Renal cortex interstitium (tissue), 11 donors: ENCODE measurements at regions not wholly inside any gene's neighbourhood (a gene's known extent, or its start where the extent isn't known, plus 50 kb on each side); places are given as distances from the start of the nearest gene placed in this dataset.

Experiments
- DNase-seq, 11 donors: peaks; one replicate each; pipeline ENCODE4 v3.0.0-alpha.2; 2013; ENCODE audit warnings: low read depth in 9 of 11, low spot score in 4 of 11; ENCODE audit errors: extremely low read depth in 1 of 11

DNA sequence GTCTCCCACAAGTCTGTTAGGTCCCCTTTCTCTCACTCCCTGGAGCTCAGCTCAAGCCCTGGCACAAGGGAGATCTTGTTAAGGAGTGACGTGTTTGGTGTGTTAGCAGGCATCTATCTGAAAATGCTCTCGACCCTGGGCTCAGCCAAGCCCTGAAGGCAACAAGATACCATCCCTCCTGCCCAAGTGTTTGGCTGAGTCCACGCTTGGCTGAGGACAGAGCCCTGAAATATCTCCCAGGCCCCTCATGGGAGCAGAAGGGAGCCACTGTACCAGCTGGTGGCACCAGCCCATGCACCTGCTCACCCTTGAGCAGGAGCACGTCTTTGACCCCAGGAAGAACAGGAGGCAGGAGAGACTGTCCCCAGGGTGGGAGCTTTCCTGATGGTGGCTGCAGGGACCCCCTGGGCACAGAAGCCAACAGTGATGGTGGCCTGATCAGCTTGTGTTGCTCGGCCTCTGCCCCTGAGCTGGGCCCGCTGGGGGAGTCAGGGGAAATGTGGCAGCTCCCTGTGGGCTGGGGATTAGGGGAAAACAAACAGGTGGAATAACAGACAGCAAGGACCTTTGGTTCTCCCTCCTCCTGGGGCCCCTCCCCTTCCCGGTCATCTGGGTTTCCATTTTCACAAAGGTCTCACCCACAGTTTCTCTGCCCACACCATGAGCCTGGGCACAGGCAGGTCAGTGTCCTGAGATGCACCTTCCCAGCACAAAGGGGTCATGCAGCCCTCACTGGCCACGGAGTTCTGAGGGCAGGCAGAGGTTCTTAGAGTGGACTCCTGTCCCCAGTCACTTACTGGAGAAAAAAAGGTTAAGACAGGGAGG is 91.6 kb downstream of the RHOB start:
- no peak for DNase-seq

DNA sequence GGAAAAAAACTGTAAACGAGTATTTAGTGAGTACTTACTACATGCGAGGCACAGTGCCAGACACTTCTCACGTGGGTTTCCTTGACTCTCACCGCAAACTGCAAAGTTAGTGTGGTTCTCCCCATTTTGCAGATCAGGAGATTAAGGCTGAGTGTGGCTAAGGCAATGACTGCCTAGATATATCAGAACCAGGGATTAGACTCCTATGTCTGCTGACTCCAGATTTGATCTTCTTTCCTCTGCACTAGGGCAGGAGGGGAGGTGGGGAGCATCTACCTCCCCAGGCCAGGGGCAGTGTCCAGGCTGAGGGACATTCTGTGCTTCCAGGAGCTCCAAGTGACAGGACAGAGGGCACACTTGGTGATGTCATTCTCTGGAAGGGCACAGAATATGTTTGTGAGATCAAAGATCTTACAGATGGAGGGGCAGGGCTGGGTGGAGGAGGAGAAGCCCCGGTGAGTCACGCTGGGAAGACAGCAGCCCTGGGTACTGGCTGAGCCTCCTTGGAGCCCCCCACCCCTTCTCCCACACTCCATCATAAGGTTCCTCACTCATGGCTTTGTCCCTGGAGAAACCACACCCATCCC is 92.4 kb downstream of the RHOB start:
- DNase-seq: no peak

DNA sequence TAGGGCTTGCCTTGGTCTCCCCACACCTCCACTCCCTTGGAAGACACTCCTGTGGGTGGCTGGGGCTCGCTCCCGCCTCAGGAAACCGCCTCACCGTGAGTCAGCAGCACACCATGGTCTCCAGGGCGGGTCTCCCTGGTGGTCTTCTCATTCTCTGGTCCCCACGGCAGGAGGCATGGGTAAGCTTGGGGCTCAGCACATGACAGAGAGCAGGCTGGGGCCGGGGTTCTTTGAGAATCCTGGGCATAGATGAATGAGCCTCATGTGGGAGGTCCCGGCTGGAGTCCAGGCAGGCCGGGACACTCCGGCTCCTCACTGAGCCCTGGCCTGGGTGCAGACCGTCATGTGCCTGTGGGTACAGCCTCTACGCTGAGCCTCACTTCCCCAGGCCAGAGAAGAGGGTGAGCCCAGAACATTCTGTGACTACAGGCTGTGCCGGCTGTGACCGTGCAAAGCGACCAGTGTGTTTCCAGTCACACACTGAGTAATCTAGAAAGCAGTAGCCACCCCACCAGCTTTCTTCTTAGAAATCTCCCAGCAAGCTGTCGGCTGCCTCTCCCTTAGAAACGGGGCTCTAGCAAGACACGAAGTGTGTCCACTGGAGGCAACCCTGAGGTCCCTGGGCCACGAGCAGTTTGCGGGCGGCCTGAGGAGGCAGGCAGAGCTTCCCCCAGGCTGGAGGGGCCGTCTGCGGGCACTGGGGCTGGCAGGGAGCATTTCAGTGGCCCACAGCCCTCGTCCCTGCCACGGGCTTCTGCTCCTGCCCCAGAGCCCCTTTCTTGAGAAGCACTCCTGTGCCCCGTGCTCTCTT is 93.1 kb downstream of the RHOB start:
- DNase-seq: no peak

DNA sequence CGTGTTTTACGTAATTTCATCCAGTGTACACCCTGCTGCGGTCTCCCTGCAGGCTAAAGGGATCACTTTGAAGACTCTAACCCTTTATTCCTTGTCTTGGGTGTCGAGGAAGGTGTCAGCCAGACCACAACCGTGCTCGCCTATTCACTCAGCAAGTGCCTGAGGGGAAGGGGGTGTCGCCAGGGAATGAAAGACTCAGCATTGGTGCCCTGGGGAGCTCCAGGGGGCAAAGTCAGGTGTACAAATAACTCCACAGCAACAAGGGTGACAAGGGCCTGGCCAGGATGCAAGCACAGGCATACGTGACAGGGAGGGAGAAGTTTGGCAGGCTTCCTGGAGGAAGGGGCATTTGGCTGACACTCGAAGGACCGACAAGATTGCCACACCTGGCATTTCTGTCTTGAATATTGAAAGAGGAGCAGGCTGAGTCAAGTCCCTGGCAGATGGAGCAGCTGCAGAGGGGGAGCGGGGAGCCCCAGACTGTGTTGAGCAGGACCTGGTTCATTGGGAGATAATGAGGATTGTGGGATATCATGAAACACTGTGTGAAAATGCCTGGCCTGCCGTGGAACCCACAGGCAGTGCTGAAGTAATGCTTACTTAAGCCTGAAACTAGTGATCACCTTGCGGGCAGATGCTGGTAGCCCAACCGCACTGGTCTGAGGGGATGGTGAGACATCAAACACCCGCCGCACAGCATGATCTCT is 93.9 kb downstream of the RHOB start:
- no peak for DNase-seq

DNA sequence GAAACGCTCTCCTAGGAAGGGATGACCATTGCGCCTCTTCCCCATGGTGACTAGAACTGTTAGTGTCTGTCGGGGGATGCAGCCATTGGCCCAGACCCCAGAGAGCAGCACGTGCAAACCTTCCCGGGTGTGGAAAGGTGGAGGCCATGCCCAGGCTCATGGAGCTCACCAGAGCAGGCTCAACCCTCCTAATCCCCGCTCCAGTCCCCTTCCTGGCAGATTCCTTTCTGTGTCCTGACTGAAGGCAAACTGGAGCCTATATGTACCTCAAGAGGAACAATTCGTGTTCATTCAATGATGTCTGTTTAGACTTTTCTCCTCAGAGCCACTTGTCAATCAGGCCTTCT is 94.4 kb downstream of the RHOB start:
- DNase-seq: no peak

DNA sequence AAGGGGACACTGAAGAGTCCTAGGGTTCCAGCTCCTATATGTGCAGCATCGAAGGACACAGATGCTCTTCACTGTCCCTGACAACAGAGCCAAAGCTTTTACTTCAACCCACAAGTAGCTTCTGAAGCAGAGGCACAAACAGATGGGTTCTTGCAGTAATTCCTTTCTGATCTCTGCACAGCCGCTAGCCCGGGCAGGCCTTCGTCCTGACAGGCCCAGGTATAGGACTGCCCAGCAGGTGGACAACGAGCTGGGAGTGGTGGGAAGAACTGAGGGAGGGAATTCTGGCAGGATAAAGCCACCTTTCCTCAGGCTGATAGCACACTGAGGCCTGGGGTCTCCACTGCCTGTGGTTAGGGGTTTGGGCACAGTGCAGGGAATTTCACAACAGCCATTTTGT is 94.8 kb downstream of the RHOB start:
- DNase-seq: no peak

DNA sequence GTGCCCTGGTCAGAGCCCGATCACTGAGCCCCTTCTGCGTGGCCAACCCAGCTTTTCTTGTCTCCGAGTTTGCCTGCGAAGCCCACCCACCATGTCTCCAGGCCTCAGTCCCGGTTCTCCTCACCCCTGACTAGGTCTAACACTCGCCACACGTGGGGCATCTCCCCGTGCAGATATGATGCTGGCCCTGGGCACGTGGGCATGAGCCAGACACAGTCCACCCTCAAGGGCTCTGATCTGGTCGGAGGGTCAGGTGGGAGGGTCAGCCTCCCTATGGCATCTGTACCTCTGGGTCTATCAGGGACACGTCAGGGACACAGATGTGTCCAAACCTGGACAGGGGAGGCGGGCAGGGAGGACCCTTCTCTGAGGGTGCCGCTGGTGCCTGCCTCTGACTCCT is 95.4 kb downstream of the RHOB start:
- DNase-seq: no peak

DNA sequence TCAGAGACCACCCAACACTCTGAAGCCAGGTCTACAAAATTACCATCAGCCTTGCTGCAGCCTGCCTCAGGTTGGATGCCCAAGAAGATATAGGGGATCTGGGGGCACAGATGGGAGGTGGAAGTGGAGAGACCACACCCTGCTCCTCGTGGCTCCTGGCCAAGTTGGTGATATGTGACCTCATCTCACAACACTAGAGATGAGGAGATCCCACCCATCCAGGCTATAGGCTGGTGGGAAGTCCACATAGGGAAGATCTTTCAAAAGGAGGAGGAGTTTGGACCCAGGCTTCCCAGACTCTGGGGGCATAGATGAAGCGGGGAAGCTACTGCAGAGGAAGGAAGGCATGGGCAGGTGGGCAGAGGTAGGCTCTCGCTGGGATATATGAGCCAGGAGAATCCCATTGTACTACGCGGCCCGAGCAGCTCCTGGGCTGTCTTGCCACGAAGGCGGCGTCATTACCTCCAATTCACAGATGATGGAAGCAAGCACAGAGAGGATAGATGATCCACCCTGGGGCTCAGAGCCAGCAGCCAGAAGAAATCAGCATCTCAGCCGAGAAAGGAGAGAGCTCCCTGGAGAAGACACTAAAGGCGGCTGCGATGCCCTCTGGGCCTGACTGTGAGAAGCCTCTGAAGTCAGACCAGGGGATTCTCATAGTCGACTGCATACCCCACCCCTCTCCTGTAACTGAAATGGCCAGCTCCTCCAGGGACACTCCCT is 96.0 kb downstream of the RHOB start:
- DNase-seq: no peak

DNA sequence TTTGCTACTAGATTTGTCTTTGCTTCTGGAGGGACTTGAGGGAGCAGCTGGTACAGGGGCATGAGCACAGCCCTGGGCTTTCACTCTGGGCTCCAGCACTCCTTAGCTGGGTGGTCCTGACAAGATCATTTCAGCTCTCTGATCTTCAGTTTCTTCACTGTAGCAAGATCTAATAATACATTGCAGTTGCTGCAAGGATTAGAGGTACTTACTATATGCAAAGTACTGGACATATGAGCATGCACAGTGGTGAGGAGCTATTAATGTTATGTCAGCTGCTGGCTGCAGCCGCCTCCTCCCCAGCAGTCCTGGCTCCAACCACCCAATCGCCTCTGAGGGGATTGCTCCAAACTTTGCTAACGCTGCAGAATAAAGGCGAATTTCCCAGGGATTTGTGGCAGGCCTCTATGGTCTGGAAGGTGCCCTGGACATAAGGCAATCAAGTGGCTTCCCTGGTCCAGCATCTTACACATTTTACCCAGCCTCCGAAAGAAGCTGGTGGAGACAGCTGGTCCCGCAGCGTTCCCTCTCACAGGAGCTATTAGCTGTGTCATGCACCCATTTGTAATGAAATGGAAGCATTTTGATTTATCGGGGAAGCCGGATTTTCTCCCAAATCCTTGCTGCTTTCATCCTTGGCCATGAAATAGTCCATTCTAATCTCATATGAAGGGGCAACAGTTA is 96.7 kb downstream of the RHOB start:
- DNase-seq: no peak

DNA sequence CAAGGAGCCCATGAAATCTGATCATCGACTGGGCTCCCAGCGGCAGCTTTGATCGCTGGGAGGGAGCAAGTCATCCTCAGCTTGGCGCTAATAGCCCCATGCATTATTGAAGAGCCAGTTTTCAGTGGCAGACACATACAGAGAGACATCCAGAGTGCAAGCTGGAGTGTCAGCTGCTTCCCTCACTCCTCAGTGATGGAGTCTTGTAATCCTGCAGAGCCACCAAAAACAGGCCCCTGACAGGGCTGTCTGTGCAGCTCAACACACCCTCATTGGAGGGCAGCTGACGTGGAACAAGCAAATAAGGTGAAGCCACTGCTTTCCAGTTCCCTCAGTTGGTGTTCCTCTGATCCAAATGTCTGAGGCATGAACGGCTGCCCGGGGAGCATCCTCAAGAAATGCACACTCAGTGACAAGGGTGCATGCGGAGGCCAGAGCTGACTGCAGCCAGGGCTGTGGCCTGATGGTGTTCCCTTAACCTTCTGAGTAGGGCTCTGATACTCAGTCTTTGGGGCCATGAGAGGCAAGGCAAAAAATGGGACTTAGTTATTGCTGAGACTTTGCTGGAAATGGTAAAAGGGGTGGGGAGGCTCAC is 97.4 kb downstream of the RHOB start:
- no peak for DNase-seq

DNA sequence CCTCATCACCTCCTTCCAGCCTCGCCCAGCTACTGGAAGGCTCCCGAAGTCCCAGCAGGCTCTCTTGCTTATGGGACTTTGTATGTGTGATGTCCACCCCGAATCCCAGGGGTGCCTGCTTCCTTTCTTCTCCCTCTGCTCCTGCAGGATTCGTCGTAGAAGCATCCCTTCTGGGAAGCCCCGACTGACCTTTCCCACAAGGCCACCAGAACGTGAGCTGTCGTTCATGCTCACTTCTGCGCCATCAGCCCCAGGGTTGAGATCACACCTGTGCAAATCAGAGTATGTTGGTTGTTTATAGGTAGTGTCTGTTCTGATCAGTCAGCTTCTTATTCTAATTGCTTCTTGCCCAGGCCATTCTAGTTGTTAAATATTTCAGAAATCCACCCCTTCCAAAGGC is 101.8 kb downstream of the HS1BP3 start:
- no peak for DNase-seq

DNA sequence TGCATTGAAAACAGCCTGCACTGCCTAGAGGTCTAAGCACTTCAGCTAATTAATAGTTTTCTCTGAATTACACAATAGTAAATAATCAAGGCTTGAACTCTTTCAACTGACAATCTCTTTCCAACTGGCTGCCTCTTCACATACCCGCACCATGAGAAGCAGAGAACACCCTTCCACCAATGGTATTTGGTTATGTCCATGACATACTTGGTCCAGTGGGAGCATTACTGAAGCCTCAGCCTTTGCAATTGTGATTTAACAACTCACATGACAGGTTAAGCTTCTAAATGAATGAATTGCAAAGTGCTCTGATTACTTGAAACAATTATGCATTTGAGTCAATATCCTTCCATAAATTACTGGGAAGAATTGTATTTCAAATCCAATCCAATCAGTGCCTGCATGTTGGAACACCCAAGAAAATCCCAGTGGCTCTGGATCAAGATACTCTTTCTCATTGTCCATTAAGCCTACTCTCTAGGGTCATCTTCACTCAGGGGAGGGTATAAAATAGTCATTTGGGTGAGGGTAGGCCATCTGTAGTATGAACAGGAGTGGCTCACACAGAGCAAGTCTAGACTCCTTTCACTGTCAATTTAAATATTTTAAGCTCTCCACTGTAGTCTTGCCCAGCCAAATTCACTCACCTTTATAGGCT is 101.1 kb downstream of the HS1BP3 start:
- no peak for DNase-seq

DNA sequence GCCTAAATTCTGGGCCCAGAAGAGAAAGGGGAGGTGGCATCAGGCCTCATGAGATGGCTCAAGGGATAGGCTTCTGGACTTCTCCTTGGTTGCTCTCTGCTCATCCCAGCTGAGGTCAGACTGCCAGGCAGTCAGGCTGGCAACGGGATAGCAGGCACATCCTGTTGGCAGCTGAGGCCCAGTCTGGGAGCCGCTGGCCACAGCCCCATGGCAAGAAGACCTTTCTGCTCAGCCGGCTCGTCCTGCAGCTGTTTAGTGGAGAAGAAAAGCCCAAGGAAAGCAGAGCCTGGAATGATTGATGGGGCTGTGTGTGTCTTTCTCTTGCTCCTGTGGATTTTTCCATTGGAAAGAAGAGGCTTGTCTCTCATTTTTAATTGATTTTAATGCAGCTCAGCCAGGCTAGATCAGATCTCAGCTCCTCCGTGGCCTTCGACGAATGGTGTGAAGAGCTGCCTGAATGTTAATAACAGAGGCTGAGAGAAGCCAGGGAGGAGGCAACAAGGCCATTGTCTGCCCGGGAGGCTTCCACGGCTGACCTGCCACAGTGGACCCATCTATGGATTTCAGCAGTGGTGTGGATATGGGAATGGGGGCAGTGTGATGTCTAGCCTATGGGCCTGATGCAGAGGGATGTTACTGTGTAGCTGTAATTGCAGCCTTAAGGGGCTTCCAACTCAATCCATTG is 99.5 kb downstream of the HS1BP3 start:
- DNase-seq: no peak

DNA sequence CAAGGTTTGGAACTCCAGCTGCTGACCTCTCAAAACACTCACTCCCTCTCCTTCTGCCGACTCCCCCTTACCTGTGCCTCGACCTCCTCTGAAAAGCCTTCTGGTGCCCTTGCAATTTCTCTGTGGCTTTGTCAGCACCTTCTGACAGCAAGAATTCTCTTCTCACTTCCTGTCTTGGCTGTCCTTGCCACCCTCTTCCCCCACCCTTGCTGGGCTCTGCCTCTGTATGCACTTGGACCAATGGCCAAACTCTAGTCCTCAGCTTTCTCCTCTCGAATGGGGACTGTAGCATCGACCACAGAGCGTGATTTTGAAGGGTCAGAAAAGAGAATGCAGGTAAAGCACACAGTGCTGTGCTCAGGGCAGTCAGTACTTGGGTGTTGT is 99.0 kb downstream of the HS1BP3 start:
- DNase-seq: no peak

DNA sequence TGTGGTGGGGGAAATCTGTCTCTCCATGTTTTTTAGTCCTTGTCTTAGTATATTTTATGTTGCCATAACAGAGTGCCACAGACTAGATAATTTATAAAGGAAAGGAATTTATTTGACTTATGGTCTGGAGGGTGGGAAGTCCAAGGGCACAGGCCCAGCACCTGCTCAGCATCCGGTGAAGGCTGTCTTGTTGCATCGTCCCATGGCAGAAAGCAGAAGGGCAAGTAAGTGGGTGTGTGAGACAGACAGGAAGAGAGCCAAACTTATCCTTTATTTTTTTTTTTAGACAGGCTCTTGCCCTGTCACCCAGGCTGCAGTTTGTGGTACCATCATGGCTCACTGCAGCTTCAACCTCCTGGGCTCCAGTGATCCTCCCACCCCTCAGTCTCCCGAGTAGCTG is 98.1 kb downstream of the HS1BP3 start:
- DNase-seq: no peak

DNA sequence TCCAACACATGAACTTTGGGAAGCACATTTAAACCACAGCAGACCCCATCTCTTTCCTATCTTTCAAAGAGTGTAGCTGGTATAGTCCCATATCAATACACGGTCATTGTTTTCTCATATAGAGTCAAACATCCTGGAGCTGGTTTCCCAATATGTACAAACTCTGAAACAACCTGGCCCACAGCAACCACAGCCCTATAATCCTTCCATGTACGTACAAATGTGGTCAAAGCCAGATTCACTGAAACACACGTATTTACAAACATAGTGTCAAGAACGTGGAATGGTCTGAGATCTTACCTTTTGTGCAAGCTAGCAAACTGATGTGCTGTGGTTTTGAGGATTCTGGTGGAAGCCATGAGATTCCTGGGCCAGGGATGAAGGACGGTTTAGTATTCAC is 97.3 kb downstream of the HS1BP3 start:
- no peak for DNase-seq

DNA sequence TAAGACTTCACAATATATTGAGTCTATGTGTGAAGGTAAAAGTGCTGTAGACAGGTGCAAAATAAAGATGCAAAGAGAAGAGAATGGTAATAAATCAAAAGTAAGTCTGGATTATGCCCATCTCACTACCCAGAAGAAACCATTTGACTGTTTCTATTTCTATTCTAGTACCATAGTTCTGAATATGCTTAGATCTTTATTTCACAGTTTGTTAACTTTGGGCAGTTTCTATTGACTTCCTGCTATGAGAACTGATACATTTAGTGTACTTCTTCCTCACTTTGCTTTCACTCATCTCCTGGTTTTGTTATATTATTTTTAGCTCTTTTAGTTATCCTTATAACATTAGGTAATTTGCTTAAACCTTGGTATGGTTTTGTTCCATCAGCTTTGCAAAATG is 94.9 kb downstream of the HS1BP3 start:
- DNase-seq: no peak
